UCSD-AML1 (cell line): ENCODE measurements at regions not wholly inside any gene's neighbourhood (a gene's known extent, or its start where the extent isn't known, plus 50 kb on each side); places are given as distances from the start of the nearest gene placed in this dataset.

Experiments
- DNase-seq: peaks from one replicate; lab custom pipeline; 2025; ENCODE audit not compliant: unreplicated experiment; lab: John Stamatoyannopoulos, UW

DNA sequence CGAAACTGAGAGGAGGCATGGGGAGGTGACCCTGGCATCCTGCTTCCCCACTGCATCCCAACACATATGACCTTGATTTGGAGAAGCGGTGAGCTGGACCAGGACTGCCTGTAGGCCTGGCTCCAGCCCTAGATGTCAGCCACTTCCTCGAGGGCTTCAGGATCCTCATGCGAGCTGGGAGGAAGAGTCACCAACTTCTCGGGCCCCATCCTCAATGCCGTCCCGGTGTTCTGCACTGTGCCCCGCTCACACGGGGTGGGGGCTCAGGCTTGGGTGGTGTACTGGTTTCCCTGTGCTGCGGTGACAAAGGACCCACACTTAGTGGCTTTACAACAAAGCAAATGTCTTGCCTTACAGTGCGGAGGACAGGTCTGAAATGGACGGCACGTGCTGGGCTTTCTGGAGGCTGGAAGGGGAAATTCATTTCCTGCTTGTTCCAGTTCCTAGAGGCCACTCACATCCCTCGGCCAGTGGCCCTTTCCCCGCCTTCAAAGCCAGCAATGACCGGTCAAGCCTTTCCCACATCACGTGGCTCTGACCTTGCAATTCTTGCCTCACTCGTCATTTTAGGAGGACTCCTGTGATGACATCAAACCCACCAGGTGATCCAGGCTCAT is 298.1 kb upstream of the RTL1 start:
- DNase-seq = no peak

DNA sequence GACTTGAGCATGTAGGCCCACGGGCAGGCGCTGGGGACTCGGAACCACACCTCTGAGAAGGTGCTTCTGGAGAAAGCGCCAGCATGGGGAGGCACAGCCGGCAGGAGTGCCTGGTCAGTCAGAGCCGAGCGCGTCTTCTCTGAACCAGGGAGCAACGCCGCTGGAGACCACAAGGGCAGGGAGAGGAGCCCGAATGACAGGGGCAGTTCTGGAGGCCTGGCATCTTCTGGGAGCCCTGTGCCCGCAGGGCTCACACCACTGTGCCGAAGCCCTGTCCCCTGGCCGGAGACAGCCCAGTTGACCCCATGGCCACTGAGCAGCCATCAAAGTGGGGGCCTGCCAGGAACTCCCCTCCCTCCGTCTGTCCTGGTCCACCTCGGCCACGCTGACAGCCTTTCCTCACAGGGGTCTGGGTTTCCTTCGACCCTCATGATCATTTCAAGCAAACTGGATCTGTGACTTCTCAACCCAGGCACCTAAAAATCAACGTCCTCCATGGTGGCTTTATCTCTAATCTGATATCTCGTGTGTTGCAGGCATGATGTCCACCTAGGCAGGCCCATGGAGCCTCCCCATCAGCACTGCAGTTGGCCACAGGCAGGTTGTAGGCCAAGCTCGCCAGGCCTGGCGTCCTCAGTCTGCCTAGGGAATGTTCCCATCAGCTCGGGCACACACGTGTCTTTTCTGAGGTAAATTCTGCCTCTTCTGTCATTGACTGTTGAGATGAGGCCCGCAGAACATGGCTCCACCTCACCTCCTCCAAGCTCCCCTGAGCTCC is 299.3 kb upstream of the RTL1 start:
- DNase-seq = no peak

GRCh38 chr14:101206556-101206955 is 303.0 kb upstream of the RTL1 start:
- no peak for DNase-seq

- DNase-seq = no peak
These were observed 303.5 kb upstream of the RTL1 start for GRCh38 chr14:101207041-101207440.

GRCh38 chr14:101207897-101208296 is 304.4 kb upstream of the RTL1 start:
- DNase-seq = no peak

DNA sequence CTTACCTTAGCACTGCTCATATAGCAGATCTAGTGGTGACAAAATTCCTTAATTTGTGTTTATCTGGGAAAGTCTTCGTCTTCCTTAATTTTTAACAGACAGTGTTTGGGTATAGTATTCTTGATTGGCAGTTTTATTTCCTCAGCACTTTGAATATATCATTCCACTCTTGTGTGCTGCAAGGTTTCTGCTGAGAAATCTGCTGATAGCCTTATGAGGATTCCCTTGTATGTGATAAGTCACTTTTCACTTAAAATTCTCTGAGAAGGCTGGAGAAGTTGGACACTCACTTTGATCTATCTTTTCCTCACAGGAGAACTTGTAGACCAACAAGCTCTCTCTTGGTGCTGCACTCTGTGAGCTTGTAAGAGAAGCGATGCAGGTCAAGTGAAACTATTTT is 306.1 kb upstream of the RTL1 start:
- no peak for DNase-seq

DNA sequence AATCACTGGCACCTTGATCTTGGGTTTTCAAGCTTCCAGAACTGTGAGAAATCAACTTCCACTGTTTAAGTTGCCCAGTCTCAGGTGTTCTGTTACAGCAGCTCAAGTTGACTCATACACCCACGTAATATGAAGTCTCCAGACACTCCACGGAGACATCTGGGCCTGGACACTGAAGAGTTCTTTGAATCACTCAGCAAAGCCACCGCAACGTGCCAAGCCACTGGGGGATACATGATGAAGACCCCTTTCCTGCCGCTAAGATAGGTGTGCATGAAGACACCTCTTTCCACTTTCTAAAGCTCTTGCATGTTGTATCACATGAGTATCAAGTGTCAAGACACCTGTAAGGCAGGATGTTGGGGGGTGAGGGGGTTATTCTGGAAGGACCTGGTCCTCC is 311.7 kb upstream of the RTL1 start:
- DNase-seq = no peak

- no peak for DNase-seq
These were observed 312.4 kb upstream of the RTL1 start for GRCh38 chr14:101215927-101216326.

GRCh38 chr14:101216366-101217079 is 313.0 kb upstream of the RTL1 start:
- DNase-seq = no peak

DNA sequence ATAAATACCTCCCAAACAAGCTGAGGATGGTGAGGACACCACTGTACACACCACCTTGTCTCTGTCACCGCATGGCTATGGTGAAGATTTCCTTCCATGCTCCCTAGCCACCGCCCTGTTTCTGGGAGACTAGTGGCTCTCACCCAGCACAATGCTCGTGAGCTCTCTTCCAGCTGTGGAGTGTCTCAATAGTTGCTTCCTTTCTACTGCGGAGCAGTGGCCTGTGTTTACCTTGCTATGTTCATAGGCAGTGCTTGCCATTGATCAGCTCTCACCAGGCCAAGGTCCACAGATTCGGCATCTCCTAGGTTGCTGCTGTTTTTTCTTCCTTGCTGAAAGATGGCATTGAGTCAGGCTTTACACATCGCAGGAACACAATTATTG is 313.6 kb upstream of the RTL1 start:
- DNase-seq = no peak

DNA sequence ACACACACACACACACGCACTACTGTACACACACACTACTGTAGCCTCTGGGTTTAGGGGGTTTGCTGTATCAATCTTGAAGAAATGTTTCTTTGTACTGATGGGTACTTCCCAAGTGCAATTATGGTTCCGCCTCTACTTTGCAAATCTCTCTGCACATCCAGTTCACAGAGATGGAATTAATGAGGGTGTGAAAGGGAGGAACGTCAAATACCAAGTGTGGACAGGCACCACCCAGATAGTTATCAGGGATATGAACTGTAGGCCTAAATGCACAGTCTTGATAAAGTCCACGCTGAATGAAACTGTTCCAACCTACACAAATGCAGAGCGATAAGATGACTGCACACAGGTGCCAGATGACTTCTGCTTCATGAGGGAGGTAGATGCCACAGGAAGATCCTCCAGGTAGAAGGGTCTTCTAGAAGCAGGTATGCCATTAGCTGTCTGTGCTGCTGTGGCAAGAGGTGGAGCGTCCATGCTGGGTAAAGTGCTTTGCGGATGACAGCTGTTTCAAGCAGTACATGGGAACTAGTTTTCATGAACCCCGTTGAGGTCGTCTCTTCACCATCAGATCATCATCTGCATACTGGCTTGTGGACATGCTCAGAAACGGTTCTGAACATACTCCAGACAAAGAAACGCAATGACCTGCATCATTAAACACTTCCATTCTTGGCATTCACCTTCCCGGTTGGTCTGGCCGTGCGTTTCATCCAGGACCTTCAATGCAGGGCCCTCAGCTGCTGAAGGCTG is 314.3 kb upstream of the RTL1 start:
- no peak for DNase-seq

DNA sequence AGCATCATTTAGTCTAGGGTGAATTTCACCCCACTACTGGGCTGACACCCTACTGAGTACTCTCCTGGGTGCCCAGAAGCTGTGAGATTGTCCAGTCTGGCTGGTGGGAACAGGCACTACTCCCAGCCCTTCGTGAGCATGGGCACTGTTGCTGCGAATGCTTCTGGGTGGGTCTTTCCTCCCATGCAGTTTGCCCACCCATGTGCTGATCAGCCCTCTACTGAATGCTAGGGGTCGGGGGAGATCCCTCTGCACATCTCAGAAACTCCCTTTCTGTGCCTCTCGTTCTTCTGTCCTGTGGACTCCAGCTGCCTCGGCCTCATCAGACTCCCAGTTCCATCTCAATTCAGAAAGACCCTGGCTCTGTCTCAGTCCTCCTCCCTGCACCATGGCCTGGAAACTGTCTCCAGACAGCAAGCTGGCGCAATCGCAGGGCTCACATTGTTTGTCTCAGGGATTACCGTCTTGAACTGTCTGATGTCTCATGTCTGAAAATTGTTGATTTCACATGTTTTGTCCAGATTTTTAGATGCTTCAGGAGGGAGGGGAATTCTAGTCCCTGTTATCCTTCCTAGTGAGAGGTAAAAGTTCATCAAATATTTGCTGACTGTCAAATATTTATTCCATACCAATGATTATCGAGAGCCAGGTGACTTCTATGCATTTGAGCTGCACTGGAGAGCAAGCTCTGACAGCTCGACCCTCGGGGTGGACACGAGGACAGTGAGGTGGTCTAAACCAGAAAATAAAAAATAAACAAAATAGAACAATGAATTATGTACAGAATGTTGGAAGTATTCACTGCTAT is 316.6 kb upstream of the RTL1 start:
- DNase-seq = no peak

DNA sequence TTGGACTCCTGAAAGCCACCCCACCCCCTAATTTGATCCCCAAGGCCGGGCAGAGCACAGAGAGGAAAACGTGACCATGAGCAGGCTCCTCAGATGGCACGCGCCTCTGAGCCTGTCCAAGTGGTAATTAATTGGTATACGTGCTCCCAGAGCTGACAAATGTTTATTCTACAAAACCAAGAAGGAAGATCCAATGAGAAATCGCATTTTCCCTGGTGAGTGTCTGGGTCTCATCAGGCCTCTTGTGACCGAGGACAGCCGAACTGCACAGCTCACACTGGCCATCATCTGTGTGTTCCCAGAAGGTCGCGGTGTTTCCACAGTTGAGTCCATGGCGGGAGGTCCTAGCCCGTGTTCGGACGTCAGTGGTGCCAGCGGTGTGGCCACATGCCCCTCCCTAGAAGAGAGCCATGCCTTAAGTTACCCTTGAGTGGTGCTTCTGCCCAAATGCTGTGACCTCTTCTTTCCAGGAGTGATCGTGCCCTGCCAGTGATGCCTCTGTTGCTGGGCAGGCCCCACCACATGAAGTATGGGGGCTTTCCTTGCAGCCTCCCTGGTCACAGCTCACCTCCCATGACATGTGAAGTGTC is 317.5 kb upstream of the RTL1 start:
- DNase-seq = no peak

- no peak for DNase-seq
These were observed 318.1 kb upstream of the RTL1 start for GRCh38 chr14:101221549-101222160.

DNA sequence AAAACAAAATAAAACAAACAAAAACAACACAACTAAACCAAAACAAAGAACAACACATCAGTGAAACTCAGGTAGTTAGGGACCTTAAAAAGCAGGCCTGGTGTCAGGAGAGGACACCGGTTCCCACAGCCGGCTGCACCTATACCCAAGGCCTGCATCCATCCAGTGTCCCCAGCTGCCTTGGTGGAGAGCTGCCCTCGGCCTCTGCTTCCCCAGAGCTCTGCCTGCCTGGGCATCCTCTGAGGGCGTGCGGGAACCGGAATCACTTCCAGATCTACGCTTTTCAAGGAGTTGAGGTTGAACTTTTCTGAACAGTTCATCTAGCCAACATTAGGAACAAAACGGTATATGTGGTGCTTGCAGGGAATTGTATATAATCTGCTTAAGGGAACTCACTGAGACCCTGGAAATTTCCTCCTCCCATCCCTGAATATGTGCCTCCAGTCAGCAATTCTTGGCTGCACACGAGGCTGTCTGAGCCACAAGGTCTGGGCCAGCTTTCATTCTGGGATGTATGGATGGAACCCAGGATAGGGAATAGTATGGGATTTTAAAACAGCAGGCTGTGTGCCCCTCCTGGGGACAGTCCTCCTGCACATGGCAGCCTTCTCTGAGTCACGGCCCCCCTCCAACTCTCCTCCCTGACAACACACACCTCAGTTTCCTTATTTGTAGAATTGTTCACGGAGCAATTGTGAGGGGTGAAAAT is 319.0 kb upstream of the RTL1 start:
- no peak for DNase-seq

DNA sequence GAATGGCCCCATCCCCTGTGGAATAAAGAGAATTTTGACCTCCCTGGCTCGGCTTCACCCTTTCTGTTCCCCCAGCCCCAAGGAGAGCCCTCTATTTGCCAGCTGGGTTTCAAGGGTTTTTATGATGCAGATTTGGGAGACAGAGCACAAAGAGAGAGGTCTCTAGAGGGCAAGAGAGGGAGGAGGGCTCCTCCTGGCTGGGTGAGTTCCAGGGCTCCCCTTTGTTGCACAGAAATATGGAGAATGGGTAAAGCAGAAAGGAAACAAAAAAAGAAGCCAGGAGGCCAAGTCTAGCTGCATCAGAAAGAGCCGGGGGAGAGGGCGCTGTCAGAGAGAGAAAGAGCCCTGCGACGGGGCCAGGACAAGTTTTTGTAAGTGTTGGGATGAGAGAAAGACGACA is 319.6 kb upstream of the RTL1 start:
- DNase-seq = no peak

DNA sequence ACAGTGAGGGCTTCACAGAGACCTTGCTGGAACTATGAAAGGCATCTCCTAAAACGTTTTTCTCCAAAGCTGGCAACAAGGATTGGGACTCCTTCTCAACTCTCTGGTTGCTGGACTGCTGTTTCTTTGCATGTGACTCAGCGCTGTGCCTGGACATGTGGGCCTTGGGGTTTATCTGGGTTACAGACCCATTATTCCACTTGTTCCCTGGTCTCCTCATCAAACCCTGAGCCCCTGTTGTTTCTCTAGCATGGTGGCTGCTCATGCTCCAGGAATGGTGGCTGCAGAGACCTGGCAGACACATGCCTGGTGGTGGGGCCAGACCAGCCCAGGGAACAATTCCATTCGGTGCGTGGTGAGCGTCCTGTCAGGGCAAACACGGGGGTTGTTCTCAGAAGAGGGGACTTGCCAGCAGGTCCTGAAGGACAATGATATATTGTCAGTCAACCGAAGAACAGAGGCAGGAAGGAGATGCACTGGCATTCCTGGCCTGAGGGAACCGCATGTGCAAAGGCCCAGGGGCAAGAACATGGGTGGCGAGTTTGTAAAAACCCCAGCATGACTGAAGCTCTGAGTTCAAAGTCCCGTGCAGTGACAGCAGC is 320.1 kb upstream of the RTL1 start:
- DNase-seq = no peak

- DNase-seq = no peak
These were observed 321.0 kb upstream of the RTL1 start for GRCh38 chr14:101224356-101225156.
